Stimulated activated CD8-positive, alpha-beta memory T cell treated with anti-CD3 and anti-CD28 coated beads, Interleukin-7, amount 100 ng/mL, for 1 hour (primary cell): ENCODE measurements at regions not wholly inside any gene's neighbourhood (a gene's known extent, or its start where the extent isn't known, plus 50 kb on each side); places are given as distances from the start of the nearest gene placed in this dataset.
"Not testable (repeated sequence)": the region's sequence is repeated elsewhere in the genome, so short reads cannot be mapped to it uniquely, and the experiment has no call there.

Experiments used
- DNase-seq, 2 donors: peaks; one replicate each; pipeline ENCODE4 v3.0.0-alpha.2; 2020; ENCODE audit warnings: low read depth in 2 of 2

DNA sequence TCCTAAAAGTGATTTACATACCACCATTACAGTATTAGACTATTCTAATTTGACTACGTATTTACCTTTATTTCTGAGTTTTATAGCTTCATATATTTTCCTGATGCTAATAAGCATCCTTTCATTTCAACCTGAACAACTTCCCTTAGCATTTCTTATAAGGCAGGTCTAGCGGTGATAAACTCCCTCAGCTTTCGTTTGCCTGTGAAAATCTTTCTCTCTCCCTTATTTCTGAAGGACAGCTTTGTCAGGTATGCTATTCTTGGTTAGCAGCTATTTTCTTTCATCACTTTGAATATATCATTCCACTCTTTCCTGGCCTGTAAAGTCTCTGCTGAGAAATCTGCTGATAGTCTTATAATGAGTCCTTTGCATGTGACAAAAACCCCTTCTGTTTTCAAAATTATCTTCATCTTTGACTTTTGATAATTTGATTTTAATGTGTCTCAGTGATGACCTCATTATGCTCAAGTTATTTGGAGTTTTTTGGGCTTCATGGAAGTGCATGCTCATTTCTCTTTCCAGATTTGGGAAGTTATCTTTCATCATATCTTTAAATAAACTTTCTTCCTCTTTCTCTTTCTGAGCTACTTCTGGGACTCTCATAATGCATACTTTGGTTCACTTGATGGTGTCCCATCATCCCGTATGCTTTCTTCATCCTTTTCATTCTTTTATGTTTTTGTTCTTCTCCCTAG, 285.4 kb upstream of the PMFBP1 start:
- no peak for DNase-seq

DNA sequence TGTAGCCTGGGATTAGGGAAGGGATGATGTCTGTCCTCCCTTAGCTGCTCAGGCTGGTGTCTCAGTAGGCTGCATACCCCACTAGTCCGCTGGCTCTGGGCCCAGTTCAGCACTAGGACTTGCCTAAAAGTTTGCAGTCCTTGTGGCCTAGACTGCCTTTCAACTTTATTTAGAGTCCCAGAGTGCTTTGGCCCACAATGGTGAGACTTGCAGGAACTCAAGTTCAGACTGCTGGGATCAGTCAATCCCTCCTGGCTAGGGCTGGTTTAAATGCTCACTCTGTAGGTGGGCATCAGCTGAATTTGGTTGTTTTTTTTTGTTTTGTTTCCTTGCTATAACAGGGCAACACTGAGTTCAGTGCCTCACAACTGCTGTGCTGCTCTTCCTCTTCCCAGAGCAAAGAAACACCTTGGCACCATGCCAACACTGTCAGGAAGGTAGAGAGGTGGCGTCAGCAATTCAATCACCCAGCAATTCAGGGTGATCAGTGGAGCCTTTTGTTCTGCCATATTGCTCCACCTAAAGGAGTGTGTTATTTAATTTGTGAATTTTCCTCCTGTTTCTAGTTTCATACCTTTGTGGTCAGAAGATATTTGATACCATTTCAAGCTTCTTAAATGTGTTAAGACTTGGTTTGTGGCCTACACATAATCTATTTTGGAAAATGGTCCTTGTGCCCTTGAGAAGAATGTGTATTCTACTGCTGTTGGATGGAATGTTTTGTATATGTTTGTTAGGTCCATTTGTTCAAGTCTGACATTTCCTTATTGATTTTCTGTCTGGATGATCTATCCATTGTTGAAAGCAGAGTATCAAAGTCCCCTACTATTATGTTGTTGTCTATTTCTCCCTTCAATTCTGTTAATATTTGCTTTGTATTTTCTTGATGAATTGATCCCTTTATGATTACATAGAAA, 284.0 kb upstream of the PMFBP1 start:
- DNase-seq: no peak

DNA sequence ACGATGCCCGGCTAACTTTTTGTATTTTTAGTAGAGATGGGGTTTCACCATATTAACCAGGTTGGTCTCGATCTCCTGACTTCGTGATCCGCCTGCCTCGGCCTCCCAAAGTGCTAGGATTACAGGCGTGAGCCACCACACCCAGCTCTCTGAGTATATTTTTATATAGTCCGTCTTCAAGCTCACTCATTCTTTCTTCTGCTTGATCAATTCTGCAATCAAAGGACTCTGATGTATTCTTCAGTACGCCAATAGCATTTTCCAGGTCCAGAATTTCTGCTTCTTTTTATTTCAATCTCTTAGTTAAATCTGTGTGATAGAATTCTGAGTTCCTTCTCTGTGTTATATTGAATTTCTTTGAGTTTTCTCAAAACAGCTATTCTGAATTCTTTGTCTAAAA, 281.9 kb upstream of the PMFBP1 start:
- not testable (repeated sequence) for DNase-seq

DNA sequence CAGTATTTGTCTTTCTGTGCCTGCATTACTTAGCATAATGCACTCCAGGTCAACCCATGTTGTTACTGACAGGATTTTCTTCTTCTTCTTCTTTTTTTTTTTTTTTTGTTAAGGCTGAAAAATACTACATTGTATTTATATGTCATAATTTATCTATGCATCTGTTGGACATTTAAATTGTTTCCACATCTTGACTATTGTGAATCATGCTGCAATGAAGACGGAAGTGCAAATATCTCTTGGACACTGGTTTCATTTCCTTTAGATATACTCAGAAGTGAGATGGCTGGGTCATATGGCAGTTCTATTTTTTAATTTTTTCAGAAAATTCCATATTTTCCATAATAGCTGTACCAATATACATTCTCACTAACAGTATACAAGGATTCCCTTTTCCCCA, 272.7 kb upstream of the PMFBP1 start:
- no peak for DNase-seq

DNA sequence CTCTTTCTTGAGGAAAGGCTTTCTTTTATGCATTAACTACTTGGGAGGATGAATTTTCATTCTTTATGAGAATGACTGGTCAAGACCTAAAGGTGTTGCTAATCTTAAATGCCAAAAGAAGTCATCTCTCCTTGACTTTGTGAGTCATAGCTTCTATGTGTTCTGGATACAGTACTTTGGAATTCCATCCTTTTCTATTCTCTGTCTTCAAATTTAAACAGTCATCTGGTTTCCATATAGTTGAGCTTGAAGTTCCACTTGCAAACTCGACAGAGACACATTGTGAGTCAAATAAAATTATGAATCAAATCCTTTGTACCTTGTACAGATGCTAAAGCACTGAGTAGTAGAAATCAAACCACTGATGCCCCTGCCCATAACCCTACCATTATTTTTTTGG, 271.9 kb upstream of the PMFBP1 start:
- DNase-seq: no peak

DNA sequence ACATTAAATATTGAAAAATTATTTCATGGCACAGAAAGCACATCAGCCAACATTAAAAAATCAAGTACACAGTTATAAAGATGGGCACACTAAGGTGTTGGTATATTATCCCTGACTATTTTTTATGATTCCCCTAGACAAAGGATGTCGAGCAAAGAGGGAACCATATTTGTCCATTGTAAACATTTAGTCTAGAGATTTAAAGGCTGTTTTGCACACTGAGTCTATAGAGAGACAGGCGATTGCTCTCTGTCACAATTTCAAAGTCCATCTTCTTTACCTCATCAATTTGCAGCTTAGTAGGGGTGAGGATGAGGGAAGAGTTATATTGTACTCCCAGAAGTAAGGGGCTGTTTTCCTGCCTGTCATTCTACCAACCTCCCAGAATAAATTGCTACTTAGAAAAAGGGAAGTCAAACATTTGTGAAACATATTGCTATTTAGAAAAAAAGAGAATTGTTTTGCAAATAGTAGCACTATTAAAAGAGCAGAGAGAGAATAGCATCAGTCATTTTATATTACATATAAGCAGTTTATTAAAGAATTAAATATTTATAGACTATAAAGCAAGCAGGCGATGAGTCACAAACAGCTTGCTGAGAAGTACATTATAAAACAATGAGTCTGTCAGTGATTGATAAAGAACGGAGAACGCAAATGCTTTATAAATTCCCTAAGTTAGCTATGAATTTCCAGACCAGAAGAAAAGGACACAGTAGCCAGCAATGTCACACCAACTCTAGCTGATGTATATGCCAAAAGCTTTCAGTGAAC, 270.6 kb upstream of the PMFBP1 start:
- no peak for DNase-seq

DNA sequence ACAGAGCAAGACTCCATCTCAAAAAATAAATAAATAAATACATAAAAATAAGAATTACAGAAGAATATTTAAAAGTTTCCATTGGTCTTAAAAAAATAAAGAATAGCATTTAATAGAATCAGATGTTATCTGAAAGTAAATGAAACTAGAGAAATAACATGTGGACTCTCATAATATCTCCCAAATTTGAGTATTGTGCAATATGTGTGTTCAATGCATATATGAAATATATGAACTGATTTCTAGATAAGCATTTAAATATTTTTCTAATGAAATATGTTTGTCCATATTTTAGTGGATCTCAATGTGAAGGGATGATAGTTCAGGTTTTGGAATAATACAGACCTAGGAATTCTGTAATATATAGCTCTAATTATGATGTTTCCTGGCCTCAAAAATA, 265.9 kb upstream of the PMFBP1 start:
- no peak for DNase-seq

DNA sequence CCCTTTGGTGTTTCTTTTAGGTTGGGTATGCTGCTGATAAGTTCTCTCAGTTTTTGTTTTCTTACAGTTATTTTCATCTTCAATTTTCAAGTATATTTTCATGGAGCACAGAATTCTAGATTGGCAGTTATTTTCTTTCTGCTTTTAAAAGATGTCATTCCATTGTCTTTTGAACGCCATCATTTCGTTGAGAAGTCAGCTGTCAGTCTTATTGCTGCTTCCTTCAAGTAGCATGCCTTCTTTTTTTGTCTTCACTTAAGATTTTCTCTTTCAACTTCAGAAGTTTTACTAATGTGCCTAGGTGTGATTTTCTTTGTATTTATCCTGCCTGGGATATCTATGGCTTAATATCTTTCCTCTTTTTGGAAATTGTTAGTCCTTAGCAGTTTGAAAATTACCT, 262.2 kb upstream of the PMFBP1 start:
- no peak for DNase-seq

DNA sequence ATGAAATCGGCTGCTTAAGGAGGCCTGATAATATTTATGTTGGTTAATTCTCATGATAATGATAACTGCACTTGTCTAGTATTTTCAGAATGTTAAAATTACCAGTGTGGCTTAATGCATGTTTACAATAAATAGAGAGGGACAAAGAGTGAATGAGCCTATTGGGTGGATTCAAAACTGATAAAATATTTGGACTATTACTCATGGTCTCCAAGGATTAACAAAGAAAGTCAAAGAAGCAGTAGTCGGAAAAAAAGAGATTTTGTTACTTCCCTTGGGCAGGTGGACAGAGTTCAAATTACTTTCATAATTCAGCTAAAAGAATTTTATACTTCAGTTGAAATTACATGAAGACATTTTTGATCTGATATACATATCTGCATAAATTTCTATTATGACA, 258.2 kb upstream of the PMFBP1 start:
- no peak for DNase-seq

DNA sequence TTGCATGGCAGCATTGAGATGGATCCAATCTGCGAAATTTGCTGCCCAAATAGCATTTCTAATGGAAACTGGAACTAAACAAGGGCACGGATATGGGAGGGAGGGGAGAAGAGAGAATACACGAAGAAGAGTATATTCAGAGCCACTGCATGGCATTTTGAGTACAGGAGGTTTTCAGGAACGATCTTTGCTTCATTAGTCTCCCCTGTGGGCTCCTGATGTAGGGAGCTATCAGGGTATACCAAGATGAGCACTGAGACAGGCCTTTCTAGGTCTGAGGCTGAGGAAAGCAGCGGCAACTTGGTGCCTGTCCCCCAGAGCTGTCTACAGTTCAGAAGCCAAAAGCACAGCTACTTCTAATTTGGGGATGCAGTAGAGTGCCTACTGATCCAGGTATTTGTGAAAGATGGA, 257.7 kb upstream of the PMFBP1 start:
- DNase-seq: no peak

DNA sequence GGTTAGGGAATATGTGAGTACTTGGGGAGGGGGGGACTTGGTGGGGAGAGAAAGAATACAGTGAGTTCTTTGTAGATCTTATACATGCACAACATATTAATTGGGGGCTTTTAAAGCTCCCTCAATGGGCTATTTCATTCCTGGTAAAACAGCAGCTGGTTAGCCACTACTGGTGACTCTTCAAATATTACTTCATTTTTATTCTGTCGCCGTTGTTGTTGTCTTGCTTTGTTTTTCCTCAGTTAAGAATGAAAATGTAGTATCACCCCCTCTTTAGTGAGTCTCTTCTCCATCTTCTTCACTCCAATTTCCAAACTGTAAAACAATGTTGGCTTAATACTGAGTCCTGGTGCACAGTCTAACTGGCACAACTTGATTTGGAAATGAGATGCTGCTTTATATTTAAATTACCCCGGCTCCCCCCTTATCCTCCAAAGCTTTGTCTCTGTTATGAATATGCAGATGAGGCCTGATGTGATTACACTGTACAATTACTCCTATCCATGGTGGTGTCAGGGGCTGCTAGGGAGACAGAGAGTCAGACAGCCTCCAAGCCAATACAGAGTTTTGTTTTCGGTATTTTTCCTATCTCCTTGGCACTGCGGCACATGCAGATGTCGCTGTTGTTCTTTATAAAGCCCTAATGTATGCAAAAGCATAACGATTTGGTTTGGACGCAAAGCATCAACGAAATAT, 256.9 kb upstream of the PMFBP1 start:
- no peak for DNase-seq

DNA sequence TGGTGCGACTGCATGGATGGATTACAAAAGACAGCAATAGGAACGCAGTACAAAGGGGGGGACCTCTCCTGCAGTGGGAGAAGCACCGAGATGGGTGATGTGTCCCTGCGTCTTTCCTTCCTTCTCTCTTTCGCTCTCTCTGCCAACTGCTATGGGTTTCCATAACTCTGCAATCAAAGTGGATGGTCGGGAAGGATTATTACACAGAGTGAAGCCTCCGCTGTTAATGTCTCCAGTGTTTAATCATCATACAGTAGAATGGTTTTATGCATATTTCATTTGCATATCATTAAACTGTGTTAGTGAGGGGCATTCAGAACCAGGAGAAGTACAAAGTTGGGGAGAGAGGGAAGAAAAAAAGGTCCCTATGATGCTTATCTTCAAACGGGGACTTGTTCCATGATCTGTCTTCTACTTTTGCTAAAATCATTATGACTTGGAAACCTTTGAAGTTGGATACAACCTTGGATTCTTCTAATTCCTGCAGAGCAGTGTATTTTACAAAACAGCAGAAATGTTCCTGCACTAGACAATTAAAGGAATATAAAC, 255.9 kb upstream of the PMFBP1 start:
- DNase-seq: no peak

DNA sequence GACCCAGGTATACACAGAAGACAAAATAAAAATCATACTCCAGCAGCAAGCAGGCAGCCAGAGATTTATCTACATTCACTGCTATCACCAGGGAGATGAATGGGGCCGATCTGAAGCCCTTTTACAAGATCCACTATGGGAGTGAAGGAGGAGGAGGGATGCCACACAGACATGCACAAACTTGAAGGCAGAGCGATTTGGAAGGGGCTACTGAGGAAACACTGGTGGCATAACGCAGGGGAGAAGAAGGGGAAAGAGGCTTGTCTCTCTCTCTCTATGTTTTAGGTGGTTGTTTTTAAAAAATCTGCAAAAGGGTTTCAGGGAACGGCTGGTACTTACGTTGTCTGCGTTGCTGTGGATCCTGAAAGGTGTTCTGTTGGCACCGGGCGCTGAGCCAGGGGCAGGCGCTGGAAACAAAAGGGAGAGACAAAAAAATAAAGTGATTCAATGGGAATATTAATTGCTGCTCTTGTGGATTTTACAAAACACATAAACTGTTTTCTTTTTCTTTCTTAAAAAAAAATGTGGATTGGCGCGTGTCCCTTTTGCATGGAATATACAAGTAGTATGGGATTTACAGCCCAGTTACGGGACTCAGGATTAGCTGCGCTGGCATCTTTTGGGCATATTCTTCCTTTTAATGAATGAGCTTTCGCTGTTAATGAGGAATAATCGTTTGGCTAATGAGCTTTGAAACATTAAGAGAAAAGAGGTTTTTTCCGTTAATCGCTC, 255.3 kb upstream of the PMFBP1 start:
- no peak for DNase-seq

DNA sequence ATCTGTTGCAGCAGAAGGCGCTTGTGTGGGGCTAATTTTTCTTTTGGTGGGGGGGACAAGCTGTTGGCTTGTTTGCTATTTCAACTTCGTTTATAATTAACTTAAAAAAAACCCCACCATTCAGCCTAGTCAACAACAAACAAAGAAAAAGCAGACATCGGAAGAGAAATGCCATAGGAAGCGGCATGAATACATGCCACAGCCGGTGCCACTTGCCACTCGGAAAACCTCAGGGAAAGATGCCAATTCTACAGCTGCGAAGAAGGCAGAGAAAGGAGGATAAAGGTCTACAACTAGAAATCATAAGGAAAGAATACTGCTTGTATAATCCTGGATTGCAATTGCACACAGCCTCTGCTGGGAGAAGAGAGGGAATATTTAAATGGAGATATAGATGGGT, 254.4 kb upstream of the PMFBP1 start:
- no peak for DNase-seq

DNA sequence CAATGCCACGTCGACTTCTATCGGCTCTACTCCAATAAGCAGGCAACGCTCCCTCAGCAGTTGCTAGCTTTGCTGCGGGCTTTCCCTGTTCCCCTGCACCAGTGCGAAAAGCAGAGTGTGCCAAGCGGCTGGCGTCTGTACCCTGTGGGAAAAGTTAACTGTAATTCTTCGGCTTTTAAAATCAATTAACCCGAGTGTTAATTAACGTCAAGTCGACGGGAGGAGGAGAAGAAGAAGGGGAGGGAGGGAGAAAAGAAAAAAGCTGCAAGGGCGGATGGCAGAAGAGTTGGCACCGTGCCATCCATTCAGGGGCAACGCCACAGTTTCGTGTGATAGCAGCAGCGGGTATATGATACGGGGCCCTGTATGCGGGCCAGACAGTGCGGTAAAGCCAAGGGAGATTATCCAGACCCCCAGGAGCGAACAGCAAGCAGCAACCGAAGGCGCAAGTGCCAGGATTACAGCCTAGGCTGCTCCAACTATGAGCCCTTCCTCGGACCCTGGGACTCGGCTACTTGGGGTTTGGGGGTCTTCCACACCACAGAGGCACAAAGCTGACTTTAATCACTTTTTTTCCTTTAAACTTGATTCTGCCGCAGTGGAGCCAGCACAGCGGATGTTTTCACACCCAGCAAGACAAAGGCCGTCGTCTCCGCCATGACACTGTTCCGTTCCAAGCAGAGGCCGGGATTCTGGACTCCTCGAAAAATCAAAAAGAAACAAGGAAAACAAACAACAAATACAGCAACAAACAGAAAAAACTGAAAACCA, 253.8 kb upstream of the PMFBP1 start:
- DNase-seq: no peak

DNA sequence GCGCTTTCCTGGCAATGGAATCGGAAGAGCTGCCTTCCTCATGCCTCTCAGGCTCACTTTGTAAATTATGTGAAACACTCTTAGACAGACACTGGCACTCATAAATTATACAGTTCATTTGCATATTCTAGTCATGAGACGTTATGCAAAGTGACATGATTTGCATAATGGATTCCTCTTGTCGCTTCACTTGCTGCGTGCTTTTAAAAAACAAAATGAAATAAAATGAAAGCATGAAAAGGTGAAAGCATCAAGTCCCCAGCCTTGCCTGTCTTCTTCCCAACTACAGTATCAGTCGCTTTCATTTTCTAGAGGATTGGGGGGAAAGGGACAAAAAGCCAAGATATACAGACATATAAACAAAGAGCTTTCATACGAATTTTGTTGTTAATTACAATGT, 252.8 kb upstream of the PMFBP1 start:
- DNase-seq: no peak

DNA sequence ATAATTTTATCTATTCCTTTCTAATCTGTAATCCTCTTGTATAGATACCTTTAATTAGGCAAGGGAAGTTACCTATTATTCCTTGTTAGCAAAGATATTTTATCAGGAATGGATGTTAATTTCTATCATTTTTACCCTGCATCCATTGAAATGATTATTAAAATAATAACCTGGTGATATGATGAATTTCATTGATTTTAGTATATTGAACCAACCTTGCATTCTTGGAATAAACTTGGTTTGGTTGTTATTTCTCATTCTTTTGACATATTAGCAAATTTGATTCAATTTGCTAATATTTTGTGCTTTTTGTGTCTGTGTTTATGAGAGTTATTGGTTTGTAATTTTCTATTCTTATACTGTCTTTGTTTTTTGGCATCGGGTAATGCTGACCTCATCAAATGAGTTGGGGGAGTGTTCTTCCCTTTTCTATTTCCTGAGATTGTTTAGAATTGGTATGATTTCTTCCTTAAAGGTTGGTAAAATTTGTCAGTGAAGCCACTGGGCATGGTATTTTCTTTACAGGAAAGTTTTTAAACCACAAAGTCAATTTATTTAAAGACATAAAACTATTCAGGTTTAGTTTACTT, 250.4 kb upstream of the PMFBP1 start:
- no peak for DNase-seq

DNA sequence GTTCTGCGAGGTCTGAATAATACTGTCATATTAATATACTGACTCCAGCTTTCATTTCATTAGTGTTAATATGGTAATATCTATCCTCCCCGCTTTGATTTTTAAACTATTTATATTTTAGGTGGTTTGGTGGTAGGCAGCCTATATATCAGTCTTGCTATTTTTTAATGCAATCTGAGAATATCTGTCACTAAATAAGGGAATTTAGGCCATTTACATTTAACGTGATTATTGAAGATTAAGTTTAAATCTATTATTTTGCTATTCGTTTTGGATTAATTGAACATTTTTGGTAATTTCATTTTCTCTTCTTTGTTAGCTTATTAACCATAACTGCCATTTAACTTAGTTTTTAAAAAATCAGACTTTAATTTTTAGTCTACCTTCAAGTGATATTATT, 247.7 kb upstream of the PMFBP1 start:
- no peak for DNase-seq

DNA sequence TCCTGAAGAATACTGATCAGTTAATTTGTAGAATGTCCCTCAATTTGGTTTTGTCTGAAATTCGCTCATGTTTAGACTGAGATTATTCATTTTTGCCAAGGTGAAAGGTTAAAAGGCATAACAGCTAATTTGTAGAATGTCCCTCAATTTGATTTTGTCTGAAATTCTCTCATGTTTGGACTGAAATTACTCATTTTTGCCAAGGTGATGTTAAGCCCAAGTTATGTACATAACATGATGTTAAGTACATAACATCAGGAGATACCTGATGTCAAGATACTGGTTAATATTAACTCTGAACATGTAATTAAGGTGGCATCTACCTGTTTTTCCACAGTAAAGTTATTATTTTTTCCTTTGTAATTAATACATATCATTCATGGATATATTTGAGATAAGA, 243.4 kb upstream of the PMFBP1 start:
- DNase-seq: no peak

DNA sequence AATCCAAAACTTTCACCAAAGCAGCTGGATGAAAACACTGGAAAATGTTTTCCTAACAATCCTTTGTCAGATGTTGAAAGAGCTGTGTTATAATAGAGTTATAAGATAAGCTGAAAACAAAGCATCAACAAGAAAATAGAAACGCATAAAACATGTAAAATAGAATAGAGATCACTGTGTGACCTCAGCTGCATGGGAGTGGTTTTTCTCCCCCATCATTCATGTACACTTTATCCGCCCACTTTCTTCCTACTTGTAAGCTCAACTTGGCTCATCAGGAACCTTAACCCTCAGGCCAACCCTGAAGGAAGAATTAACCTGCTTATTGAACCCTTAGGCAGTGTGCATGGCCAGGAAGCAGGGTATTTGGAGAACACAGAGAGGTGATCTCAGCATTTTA, 238.5 kb upstream of the PMFBP1 start:
- DNase-seq: no peak
